Ovary (tissue), 3 donors: ENCODE measurements at regions not wholly inside any gene's neighbourhood (a gene's known extent, or its start where the extent isn't known, plus 50 kb on each side); places are given as distances from the start of the nearest gene placed in this dataset.

Source experiments
- POLR2A ChIP-seq: fragments of 450-650 bp; IDR thresholded peaks from one replicate; pipeline ENCODE4 v1.6.1; 2017; ENCODE audit warnings: antibody characterized with exemption, mild to moderate bottlenecking, moderate library complexity
- TF ChIP-seq, protein P1 (sequence below), 3 donors: fragments of 450-650 bp in 2 of 3; fragments of 200-600 bp in 1 of 3; IDR thresholded peaks; one replicate each; pipeline versions ENCODE4 v1.5.1 to v1.8.0; 2016 to 2022; ENCODE audit warnings: antibody characterized with exemption in 3 of 3, mild to moderate bottlenecking in 1 of 3
- donor health status: DM: no; HTN: no; CAD: no.

DNA sequence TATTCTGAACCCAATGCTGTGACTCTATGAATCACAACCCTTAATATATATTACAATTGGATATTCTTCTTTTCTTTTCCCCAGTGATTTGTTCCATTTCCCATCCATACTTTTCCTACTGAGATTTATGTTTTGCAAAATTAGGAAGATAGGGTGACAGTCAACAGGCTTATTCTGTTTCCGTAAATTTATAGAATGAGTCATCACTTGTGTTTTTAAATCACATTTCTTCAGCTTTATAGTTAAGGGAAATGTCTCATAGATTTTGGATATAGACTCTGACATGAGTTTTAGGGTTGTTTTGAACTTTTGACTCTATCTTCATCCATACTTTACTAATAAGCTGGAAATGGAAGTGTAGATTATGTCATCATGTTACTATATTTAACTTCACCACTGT is 661.6 kb upstream of the FBXO33 start:
- TF ChIP-seq, protein P1, sequence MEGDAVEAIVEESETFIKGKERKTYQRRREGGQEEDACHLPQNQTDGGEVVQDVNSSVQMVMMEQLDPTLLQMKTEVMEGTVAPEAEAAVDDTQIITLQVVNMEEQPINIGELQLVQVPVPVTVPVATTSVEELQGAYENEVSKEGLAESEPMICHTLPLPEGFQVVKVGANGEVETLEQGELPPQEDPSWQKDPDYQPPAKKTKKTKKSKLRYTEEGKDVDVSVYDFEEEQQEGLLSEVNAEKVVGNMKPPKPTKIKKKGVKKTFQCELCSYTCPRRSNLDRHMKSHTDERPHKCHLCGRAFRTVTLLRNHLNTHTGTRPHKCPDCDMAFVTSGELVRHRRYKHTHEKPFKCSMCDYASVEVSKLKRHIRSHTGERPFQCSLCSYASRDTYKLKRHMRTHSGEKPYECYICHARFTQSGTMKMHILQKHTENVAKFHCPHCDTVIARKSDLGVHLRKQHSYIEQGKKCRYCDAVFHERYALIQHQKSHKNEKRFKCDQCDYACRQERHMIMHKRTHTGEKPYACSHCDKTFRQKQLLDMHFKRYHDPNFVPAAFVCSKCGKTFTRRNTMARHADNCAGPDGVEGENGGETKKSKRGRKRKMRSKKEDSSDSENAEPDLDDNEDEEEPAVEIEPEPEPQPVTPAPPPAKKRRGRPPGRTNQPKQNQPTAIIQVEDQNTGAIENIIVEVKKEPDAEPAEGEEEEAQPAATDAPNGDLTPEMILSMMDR (IDR thresholded peaks at IDR 0.05): no peak
- no peak for TF ChIP-seq POLR2A
